Kidney epithelial cell (primary cell): ENCODE measurements at regions not wholly inside any gene's neighbourhood (a gene's known extent, or its start where the extent isn't known, plus 50 kb on each side); places are given as distances from the start of the nearest gene placed in this dataset.

ENCODE experiments used
- DNase-seq: peaks from one replicate; pipeline ENCODE4 v3.0.0-alpha.2; 2010; ENCODE audit warnings: low read depth
- H3K27me3 ChIP-seq: 2 replicates; pipeline ENCODE4 v1.6.0; 2011; ENCODE audit warnings: low read length; ENCODE audit not compliant: control insufficient read depth, insufficient read depth
- H3K36me3 ChIP-seq: 2 replicates; pipeline ENCODE4 v1.5.1; 2011; ENCODE audit warnings: low read length; ENCODE audit not compliant: control insufficient read depth, insufficient read depth
- H3K4me3 ChIP-seq: 2 replicates; pipeline ENCODE4 v1.5.1; 2011; ENCODE audit warnings: low read depth, mild to moderate bottlenecking, control low read depth, low read length
- CTCF ChIP-seq: IDR thresholded peaks from 2 replicates; pipeline ENCODE4 v1.5.1; 2011; ENCODE audit warnings: mild to moderate bottlenecking, moderate library complexity, low read length, control low read depth, inconsistent platforms; ENCODE audit not compliant: insufficient read depth, poor library complexity, severe bottlenecking

- DNase-seq: no peak
- no peaks in the 10 kb centered on the region for H3K36me3 ChIP-seq
- TF ChIP-seq CTCF: no peak
- no peak overlapping the region for H3K4me3 ChIP-seq
- peaks cover 2% of the 10 kb centered on the region for H3K27me3 ChIP-seq
These were observed 326.7 kb downstream of the SIPA1L2 start for GRCh38 chr1:232303222-232303620.

- Histone ChIP-seq H3K36me3 (no peaks in the 10 kb centered on the region), H3K4me3 (no peak overlapping the region), H3K27me3 (peaks cover 2% of the 10 kb centered on the region)
- no peak for TF ChIP-seq CTCF
- no peak for DNase-seq
These were observed 327.3 kb downstream of the SIPA1L2 start for GRCh38 chr1:232302376-232303221.

- no peaks in the 10 kb centered on the region for H3K36me3 ChIP-seq
- DNase-seq: no peak
- H3K27me3 ChIP-seq: peaks cover 2% of the 10 kb centered on the region
- no peak overlapping the region for H3K4me3 ChIP-seq
- no peak for TF ChIP-seq CTCF
These were observed 328.7 kb downstream of the SIPA1L2 start for GRCh38 chr1:232301246-232301645.

GRCh38 chr1:232300466-232300865 is 329.5 kb downstream of the SIPA1L2 start:
- Histone ChIP-seq H3K4me3 (no peak overlapping the region), H3K27me3 (peaks cover 2% of the 10 kb centered on the region), H3K36me3 (no peaks in the 10 kb centered on the region)
- no peak for DNase-seq
- TF ChIP-seq CTCF: no peak

GRCh38 chr1:232296461-232296860 is 333.5 kb downstream of the SIPA1L2 start:
- Histone ChIP-seq H3K4me3 (no peak overlapping the region), H3K36me3 (no peaks in the 10 kb centered on the region), H3K27me3 (no peaks in the 10 kb centered on the region)
- TF ChIP-seq CTCF: no peak
- no peak for DNase-seq

- peaks cover 4% of the 10 kb centered on the region for H3K27me3 ChIP-seq
- H3K36me3 ChIP-seq: no peaks in the 10 kb centered on the region
- DNase-seq: no peak
- no peak for TF ChIP-seq CTCF
- H3K4me3 ChIP-seq: no peak overlapping the region
These were observed 336.6 kb downstream of the SIPA1L2 start for GRCh38 chr1:232293361-232293760.
